Activated CD4-positive, alpha-beta T cell treated with anti-CD3 and anti-CD28 coated beads for 36 hours (primary cell): ENCODE measurements at regions not wholly inside any gene's neighbourhood (a gene's known extent, or its start where the extent isn't known, plus 50 kb on each side); places are given as distances from the start of the nearest gene placed in this dataset.

ENCODE experiments used
- ATAC-seq: fragments of 200-7000 bp; cut with Tn5 transposase; one replicate; pipeline ENCODE4 v1.10.0; 2021; ENCODE audit warnings: mild to moderate bottlenecking, moderate library complexity
- CTCF ChIA-PET: fragments of 350-600 bp; sonication (Branson Sonifier 250); formaldehyde crosslinking; loops from one replicate; lab custom pipeline; 2021; ENCODE audit warnings: antibody characterized with exemption; lab: Charles Lee
- POLR2A ChIA-PET: fragments of 350-600 bp; sonication (Branson Sonifier 250); formaldehyde crosslinking; loops from one replicate; lab custom pipeline; 2021; ENCODE audit warnings: antibody characterized with exemption, inconsistent platforms; lab: Charles Lee
- DNase-seq: peaks from one replicate; pipeline ENCODE4 v3.0.0-alpha.2; 2020
- H3K27ac Mint-ChIP-seq: one replicate; pipeline ENCODE4 v1.8.0; 2021; ENCODE audit warnings: mixed read lengths
- H3K27me3 Mint-ChIP-seq: one replicate; pipeline ENCODE4 v1.8.0; 2021; ENCODE audit warnings: mixed read lengths
- H3K36me3 Mint-ChIP-seq: one replicate; pipeline ENCODE4 v1.8.0; 2021; ENCODE audit warnings: low read depth, mixed read lengths
- H3K4me1 Mint-ChIP-seq: one replicate; pipeline ENCODE4 v1.8.0; 2021; ENCODE audit warnings: mixed read lengths
- H3K4me3 Mint-ChIP-seq: one replicate; pipeline ENCODE4 v1.8.0; 2021; ENCODE audit warnings: mild to moderate bottlenecking, moderate library complexity, mixed read lengths
- H3K9me3 Mint-ChIP-seq: one replicate; pipeline ENCODE4 v1.8.0; 2021; ENCODE audit warnings: low read depth, mixed read lengths
- intact Hi-C, 2 experiments: fragments of 100-400 bp; cut with DNase I in 1 of 2; cut with micrococcal nuclease in 1 of 2; formaldehyde crosslinking; loops; one replicate each; pipeline versions ENCODE4 v1.14.2 to v1.15.1; 2022 to 2024; cut with DNase I, micrococcal nuclease

GRCh38 chr13:28557725-28558520 lies 63.0 kb upstream of the FLT1 start:
- no peak for ATAC-seq
- no peaks in the 10 kb centered on the region for H3K27me3 Mint-ChIP-seq
- no peaks in the 10 kb centered on the region for H3K4me1 Mint-ChIP-seq
- ChIA-PET POLR2A (interaction anchor here (0.7 kb wide), 1 partner anchor 410 kb away, joined by 4 read pairs; no protein-coding TSS in a partner anchor), CTCF (interaction anchor here (0.6 kb wide), 1 partner anchor 153 kb away, joined by 3 read pairs; no protein-coding TSS in a partner anchor)
- no peaks in the 10 kb centered on the region for H3K9me3 Mint-ChIP-seq
- no peak overlapping the region for H3K27ac Mint-ChIP-seq
- DNase-seq: no peak
- H3K4me3 Mint-ChIP-seq: no peak overlapping the region
- intact Hi-C loops: no loop called here
- no peaks in the 10 kb centered on the region for H3K36me3 Mint-ChIP-seq

GRCh38 chr13:28555096-28555495 lies 60.2 kb upstream of the FLT1 start:
- H3K9me3 Mint-ChIP-seq: no peaks in the 10 kb centered on the region
- no peaks in the 10 kb centered on the region for H3K36me3 Mint-ChIP-seq
- ChIA-PET CTCF (interaction anchor here (0.5 to 1.2 kb wide), 2 partner anchors 17 to 19 kb away, joined by 3 read pairs; no protein-coding TSS in a partner anchor), POLR2A (no interaction called here)
- ATAC-seq (no peak), DNase-seq (no peak)
- intact Hi-C loops: no loop called here
- H3K4me3 Mint-ChIP-seq: no peak overlapping the region
- peaks cover 14% of the 10 kb centered on the region for H3K4me1 Mint-ChIP-seq
- no peak overlapping the region for H3K27ac Mint-ChIP-seq
- no peaks in the 10 kb centered on the region for H3K27me3 Mint-ChIP-seq

- Mint-ChIP-seq H3K4me3 (no peak overlapping the region), H3K9me3 (no peaks in the 10 kb centered on the region), H3K27ac (no peak overlapping the region), H3K4me1 (peaks cover 14% of the 10 kb centered on the region), H3K36me3 (no peaks in the 10 kb centered on the region), H3K27me3 (no peaks in the 10 kb centered on the region)
- intact Hi-C loops: no loop called here
- ATAC-seq (no peak), DNase-seq (no peak)
- ChIA-PET CTCF (interaction anchor here (1.2 kb wide), 1 partner anchor 16 kb away, joined by 3 read pairs; no protein-coding TSS in a partner anchor), POLR2A (no interaction called here)
These were observed 59.0 kb upstream of the FLT1 start for GRCh38 chr13:28553971-28554370.

DNA sequence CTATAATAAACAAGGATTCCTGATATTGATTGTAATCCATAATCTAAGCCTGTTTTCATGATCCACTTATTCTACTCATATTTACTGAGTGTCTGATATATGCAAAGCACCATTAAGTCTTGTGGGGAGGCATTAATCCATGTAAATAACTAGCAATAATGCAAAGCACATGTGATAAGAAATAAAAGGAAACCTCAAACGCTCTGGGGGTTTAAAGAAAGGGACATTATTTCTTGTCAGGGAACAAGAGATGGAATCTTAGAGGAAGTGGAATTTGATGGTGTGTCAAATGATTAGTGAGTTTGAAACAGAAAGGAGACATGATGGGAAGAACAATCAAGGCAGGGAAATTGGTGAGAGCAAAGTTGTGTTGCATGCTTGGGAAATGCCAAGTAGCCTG lies 57.4 kb upstream of the FLT1 start:
- Mint-ChIP-seq H3K27ac (no peak overlapping the region), H3K4me3 (no peak overlapping the region), H3K36me3 (no peaks in the 10 kb centered on the region), H3K27me3 (peaks cover 6% of the 10 kb centered on the region), H3K9me3 (no peaks in the 10 kb centered on the region), H3K4me1 (peaks cover 14% of the 10 kb centered on the region)
- no peak for DNase-seq
- ChIA-PET CTCF (interaction anchor here (1.0 kb wide), 1 partner anchor 22 kb away, joined by 3 read pairs; no protein-coding TSS in a partner anchor), POLR2A (no interaction called here)
- ATAC-seq: no peak
- intact Hi-C loops: no loop called here

GRCh38 chr13:28551498-28551895 lies 56.6 kb upstream of the FLT1 start:
- DNase-seq: no peak
- peak overlapping the region; percentile 74 for H3K27ac Mint-ChIP-seq
- intact Hi-C loops: no loop called here
- peak; percentile 39 for ATAC-seq
- no peaks in the 10 kb centered on the region for H3K36me3 Mint-ChIP-seq
- ChIA-PET POLR2A (no interaction called here), CTCF (interaction anchor here (0.6 kb wide), 1 partner anchor 9 kb away, joined by 3 read pairs; no protein-coding TSS in a partner anchor)
- H3K4me1 Mint-ChIP-seq: peaks cover 14% of the 10 kb centered on the region
- no peaks in the 10 kb centered on the region for H3K9me3 Mint-ChIP-seq
- no peak overlapping the region for H3K4me3 Mint-ChIP-seq
- peaks cover 6% of the 10 kb centered on the region for H3K27me3 Mint-ChIP-seq

GRCh38 chr13:28550721-28551497 lies 56.0 kb upstream of the FLT1 start:
- ChIA-PET CTCF (interaction anchor here (0.6 kb wide), 1 partner anchor 9 kb away, joined by 3 read pairs; no protein-coding TSS in a partner anchor), POLR2A (no interaction called here)
- H3K9me3 Mint-ChIP-seq: no peaks in the 10 kb centered on the region
- H3K4me1 Mint-ChIP-seq: peaks cover 14% of the 10 kb centered on the region
- ATAC-seq: peak; percentile 47
- H3K36me3 Mint-ChIP-seq: no peaks in the 10 kb centered on the region
- H3K4me3 Mint-ChIP-seq: no peak overlapping the region
- peaks cover 6% of the 10 kb centered on the region for H3K27me3 Mint-ChIP-seq
- peak overlapping the region; percentile 74 for H3K27ac Mint-ChIP-seq
- intact Hi-C loops: no loop called here
- DNase-seq: no peak

DNA sequence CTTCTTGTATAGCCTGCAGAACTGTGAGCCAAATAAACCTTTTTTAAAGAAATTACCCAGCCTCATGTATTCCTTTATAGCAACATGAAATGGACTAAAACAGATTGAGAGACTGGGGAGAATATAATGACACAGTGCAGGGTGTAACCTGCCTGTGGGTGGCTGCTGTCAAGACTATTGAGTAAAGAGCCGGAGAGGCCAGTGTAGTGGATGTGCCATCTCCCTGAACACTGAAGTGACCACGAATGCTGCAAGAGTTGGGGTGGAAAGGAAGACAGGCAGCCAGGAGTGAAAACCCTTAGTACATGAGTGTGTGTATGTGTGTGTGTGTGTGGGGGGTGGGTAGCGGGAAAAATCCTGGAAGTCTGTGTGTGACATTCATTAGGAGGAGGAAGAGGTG lies 55.2 kb upstream of the FLT1 start:
- ATAC-seq (no peak), DNase-seq (no peak)
- H3K27ac Mint-ChIP-seq: peak overlapping the region; percentile 59
- peaks cover 6% of the 10 kb centered on the region for H3K27me3 Mint-ChIP-seq
- H3K36me3 Mint-ChIP-seq: no peaks in the 10 kb centered on the region
- intact Hi-C loops: no loop called here
- POLR2A ChIA-PET: no interaction called here
- no peak overlapping the region for H3K4me3 Mint-ChIP-seq
- H3K9me3 Mint-ChIP-seq: no peaks in the 10 kb centered on the region
- CTCF ChIA-PET: no interaction called here
- peaks cover 14% of the 10 kb centered on the region for H3K4me1 Mint-ChIP-seq

DNA sequence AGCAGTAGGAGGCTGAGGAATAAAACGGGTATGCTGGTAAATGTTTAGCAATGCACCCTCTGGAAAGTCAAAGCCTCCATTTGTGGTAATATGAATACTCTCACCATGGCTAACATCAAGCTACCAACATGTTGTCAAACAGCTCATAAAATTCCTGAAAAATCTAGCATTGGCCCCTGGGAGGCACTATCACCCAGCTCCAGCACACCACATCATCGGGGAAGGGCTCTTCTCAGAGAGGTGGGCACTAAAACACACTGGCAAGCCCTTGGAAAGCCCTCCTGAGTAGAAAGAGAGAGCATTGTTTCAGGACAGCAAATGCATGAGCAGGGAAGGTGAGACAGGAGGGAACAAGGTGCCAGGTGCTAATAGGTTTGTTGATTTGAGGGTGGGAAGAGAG lies 53.9 kb upstream of the FLT1 start:
- ChIA-PET CTCF (no interaction called here), POLR2A (no interaction called here)
- peaks cover 9% of the 10 kb centered on the region for H3K9me3 Mint-ChIP-seq
- H3K27ac Mint-ChIP-seq: no peak overlapping the region
- H3K27me3 Mint-ChIP-seq: peaks cover 9% of the 10 kb centered on the region
- no peak for DNase-seq
- H3K4me3 Mint-ChIP-seq: no peak overlapping the region
- H3K36me3 Mint-ChIP-seq: no peaks in the 10 kb centered on the region
- ATAC-seq: no peak
- intact Hi-C loops: no loop called here
- H3K4me1 Mint-ChIP-seq: peaks cover 14% of the 10 kb centered on the region

DNA sequence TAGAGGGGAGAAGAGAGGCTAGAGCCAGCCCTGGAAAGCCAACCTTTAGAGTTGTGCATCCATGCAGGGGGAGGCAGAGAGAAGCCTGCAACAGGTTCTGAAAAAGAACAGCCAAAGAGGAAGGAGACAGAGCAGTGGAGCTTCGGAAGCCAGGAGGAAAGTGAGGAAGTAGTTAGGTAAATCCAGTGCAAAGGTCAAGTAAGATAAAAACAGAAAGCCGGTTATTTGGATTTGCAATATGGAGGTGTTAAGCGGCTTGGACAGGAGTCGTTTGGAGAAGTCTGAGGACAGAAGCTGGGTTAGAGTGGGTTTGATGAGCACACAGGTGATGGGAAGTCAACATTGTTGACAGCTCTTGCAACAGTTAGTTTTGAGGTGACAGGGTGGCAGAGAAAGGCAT lies 53.5 kb upstream of the FLT1 start:
- DNase-seq (no peak), ATAC-seq (no peak)
- H3K36me3 Mint-ChIP-seq: no peaks in the 10 kb centered on the region
- ChIA-PET POLR2A (no interaction called here), CTCF (no interaction called here)
- intact Hi-C loops: no loop called here
- no peak overlapping the region for H3K27ac Mint-ChIP-seq
- H3K27me3 Mint-ChIP-seq: peaks cover 9% of the 10 kb centered on the region
- H3K4me1 Mint-ChIP-seq: peaks cover 14% of the 10 kb centered on the region
- no peak overlapping the region for H3K4me3 Mint-ChIP-seq
- peaks cover 13% of the 10 kb centered on the region for H3K9me3 Mint-ChIP-seq

DNA sequence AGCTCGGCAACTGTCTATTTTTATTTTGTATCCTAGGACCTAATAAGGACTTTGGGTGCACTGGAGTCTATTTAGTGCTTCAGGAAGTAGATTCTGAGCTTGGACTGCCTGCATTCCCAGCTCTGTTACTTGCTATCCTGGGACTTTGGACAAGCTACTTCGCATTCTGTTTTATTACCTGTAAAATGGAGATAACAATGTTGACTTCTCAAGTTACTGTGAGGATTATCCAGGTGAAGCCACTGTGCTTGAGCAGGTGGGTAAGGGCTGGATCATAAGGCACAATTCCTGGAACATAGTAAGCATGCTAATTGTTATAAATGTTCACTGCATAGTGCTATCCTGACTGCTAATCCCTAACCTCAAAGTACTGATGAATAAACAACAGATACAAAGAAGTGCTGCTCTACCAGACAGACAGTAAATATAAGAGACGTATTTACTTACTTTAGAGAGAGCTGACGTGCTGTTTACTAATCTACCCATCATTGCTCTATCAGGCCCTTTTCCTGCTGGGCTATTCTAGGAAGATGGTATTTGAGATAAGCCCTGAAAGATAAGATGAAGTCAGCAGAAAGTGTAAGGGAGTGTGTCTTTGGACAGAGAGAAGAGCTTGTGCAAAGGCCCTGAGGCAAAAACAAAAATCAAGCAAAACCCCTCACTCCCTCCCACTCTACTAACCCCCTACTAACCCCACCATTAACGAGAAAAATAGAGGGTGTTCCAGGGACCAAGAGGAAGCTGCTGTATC lies 50.8 kb upstream of the FLT1 start:
- peaks cover 19% of the 10 kb centered on the region for H3K9me3 Mint-ChIP-seq
- CTCF ChIA-PET: interaction anchor here (0.7 kb wide), 1 partner anchor 78 kb away, joined by 4 read pairs; no protein-coding TSS in a partner anchor
- peaks cover 2% of the 10 kb centered on the region for H3K36me3 Mint-ChIP-seq
- POLR2A ChIA-PET: no interaction called here
- peaks cover 24% of the 10 kb centered on the region for H3K4me1 Mint-ChIP-seq
- no peak for DNase-seq
- ATAC-seq: no peak
- no peak overlapping the region for H3K27ac Mint-ChIP-seq
- H3K4me3 Mint-ChIP-seq: no peak overlapping the region
- peaks cover 15% of the 10 kb centered on the region for H3K27me3 Mint-ChIP-seq
- intact Hi-C loops: no loop called here
